ENCODE measurements at regions not wholly inside any gene's neighbourhood (a gene's known extent, or its start where the extent isn't known, plus 50 kb on each side); places are given as distances from the start of the nearest gene placed in this dataset.

DNA sequence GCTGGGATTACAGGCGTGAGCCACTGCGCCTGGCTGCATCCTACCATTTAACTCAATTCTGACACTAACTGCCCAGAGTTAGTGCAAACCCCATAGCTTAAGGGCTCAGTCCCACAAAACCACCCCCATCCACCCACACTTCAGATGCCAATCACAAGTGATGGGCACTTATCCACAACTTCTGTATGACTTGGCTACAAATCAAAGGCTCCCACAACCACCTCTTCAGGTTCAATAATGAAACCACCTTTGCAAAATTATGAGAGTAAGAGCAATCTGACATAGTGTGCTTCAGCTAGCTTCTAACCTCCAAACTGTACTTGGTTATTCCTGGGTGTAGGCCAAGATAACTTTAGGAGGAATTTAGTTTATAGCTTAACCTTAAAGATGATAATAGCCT lies 51.3 kb upstream of the SLC35F5 start:
- no peaks in the 10 kb centered on the region for H3K36me3 ChIP-seq
- TF ChIP-seq, protein P1, sequence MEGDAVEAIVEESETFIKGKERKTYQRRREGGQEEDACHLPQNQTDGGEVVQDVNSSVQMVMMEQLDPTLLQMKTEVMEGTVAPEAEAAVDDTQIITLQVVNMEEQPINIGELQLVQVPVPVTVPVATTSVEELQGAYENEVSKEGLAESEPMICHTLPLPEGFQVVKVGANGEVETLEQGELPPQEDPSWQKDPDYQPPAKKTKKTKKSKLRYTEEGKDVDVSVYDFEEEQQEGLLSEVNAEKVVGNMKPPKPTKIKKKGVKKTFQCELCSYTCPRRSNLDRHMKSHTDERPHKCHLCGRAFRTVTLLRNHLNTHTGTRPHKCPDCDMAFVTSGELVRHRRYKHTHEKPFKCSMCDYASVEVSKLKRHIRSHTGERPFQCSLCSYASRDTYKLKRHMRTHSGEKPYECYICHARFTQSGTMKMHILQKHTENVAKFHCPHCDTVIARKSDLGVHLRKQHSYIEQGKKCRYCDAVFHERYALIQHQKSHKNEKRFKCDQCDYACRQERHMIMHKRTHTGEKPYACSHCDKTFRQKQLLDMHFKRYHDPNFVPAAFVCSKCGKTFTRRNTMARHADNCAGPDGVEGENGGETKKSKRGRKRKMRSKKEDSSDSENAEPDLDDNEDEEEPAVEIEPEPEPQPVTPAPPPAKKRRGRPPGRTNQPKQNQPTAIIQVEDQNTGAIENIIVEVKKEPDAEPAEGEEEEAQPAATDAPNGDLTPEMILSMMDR (IDR thresholded peaks at IDR 0.05; ENCODE audit: low read depth, low read length), result no peak
- no peak overlapping the region for H3K27ac ChIP-seq
- no peaks in the 10 kb centered on the region for H3K27me3 ChIP-seq (ENCODE audit: insufficient read depth, low read depth, severe bottlenecking)
- no peak for DNase-seq
- no peak overlapping the region for H3K4me3 ChIP-seq (ENCODE audit: low read depth, low read length)
- peaks cover 5% of the 10 kb centered on the region for H3K9me3 ChIP-seq (ENCODE audit: severe bottlenecking)

DNA sequence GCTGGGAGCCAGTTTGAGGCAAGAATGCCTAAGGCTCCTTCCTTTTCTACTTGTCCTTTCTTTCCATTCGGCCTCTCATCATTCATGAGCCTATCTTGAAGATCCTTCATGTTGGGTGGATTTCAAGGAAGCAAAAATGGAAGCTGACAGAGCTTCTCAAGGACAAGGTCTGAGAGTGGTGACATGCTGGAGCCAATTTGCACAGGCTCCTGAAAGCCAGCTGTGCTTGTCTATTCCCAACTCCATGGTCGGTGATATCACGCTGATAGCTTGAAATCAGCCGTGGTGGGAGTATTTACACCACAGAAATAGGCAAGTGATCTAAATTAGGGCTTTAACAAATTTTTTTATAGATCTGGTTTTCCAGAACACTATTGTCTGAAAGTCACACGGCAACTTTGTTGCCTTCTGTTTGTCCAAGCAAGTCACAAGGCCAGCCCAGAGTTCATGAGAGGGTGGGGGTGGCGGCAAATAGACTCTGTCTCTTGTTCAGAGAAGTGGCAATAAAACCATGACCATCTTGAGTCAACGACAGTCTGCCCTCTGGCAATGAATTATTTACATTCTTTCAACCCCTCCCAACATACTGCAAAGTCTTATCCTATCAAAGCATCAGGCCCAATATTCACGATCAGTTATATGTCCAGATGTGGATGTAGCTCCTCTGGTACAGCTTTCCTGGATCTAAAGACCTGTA lies 49.9 kb upstream of the SLC35F5 start:
- H3K36me3 ChIP-seq, result no peaks in the 10 kb centered on the region
- TF ChIP-seq, protein P1 (IDR thresholded peaks at IDR 0.05; ENCODE audit: low read depth, low read length), result no peak
- H3K9me3 ChIP-seq (ENCODE audit: severe bottlenecking), result peaks cover 5% of the 10 kb centered on the region
- no peaks in the 10 kb centered on the region for H3K27me3 ChIP-seq (ENCODE audit: insufficient read depth, low read depth, severe bottlenecking)
- DNase-seq, result no peak
- no peak overlapping the region for H3K27ac ChIP-seq
- H3K4me3 ChIP-seq (ENCODE audit: low read depth, low read length), result no peak overlapping the region
